ENCODE measurements at regions not wholly inside any gene's neighbourhood (a gene's known extent, or its start where the extent isn't known, plus 50 kb on each side); places are given as distances from the start of the nearest gene placed in this dataset.

- no peak overlapping the region for H3K4me2 ChIP-seq (ENCODE audit: insufficient read depth, insufficient read length, low read length)
- H3K27ac ChIP-seq (ENCODE audit: insufficient read length, low read depth, low read length): no peak overlapping the region
- no peaks in the 10 kb centered on the region for H3K27me3 Mint-ChIP-seq (ENCODE audit: low read depth)
- H3K4me1 Mint-ChIP-seq: no peaks in the 10 kb centered on the region
- no peak for TF ChIP-seq CTCF (conservative IDR thresholded peaks at IDR 0.05)
- H3K4ac ChIP-seq (ENCODE audit: low read depth, low read length): no peak overlapping the region
- no peak overlapping the region for H3K14ac ChIP-seq (ENCODE audit: insufficient read depth, low read length)
- H4K8ac ChIP-seq (replicated peaks; ENCODE audit: insufficient read length, low read depth, low read length): no peak overlapping the region
- no peak overlapping the region for H3K9ac ChIP-seq (ENCODE audit: extremely low read depth, insufficient read length, low read length)
- no peak overlapping the region for H3T11ph ChIP-seq (ENCODE audit: low read length)
- H3K4me3 Mint-ChIP-seq: no peak overlapping the region
- H4K91ac ChIP-seq (ENCODE audit: insufficient read length, low read depth, low read length): no peak overlapping the region
- H4K20me1 ChIP-seq (ENCODE audit: control insufficient read depth, insufficient read depth, insufficient read length): no peaks in the 10 kb centered on the region
- no peak overlapping the region for H3K23ac ChIP-seq (ENCODE audit: insufficient read length, low read depth, low read length)
- no peak overlapping the region for H3K27ac Mint-ChIP-seq
- no peak for DNase-seq
- no peaks in the 10 kb centered on the region for H3K79me1 ChIP-seq (ENCODE audit: insufficient read depth, low read depth, low read length, poor library complexity, severe bottlenecking)
- no peaks in the 10 kb centered on the region for H3K79me2 ChIP-seq (ENCODE audit: insufficient read depth, low read length)
- H2AK5ac ChIP-seq (ENCODE audit: insufficient read length, low read length): no peak overlapping the region
- WGBS (ENCODE audit: extremely low coverage, insufficient read length, low lambda C conversion rate): no CpG with 5 or more reads among the region's 1 CpG
- H3K9me3 ChIP-seq (ENCODE audit: control insufficient read depth, low read depth, low read length): no peaks in the 10 kb centered on the region
- H2BK15ac ChIP-seq (ENCODE audit: low read depth, low read length): no peak overlapping the region
- no peak overlapping the region for H2BK120ac ChIP-seq (ENCODE audit: low read depth, low read length, poor library complexity, severe bottlenecking)
- H3K23me2 ChIP-seq (ENCODE audit: insufficient read length, low read depth, low read length, poor library complexity, severe bottlenecking): no peaks in the 10 kb centered on the region
- no peak overlapping the region for H2BK20ac ChIP-seq (ENCODE audit: low read depth, low read length, poor library complexity, severe bottlenecking)
- H3K4me1 ChIP-seq (ENCODE audit: insufficient read depth, low read length): no peaks in the 10 kb centered on the region
- no peak overlapping the region for H3K56ac ChIP-seq (ENCODE audit: insufficient read length, low read depth, low read length)
- H4K5ac ChIP-seq (ENCODE audit: insufficient read length, low read depth, low read length): no peak overlapping the region
- no peak overlapping the region for H3K18ac ChIP-seq (ENCODE audit: insufficient read length, low read depth, low read length)
- H2BK5ac ChIP-seq (ENCODE audit: insufficient read length, low read length): no peak overlapping the region
- peaks cover 0 to 4% (median 2%) of the 10 kb centered on the region in 3 experiments; a peak in 2 of 7 replicates for H3K36me3 Mint-ChIP-seq (ENCODE audit: insufficient read depth in 1 of 3, low read depth in 3 of 3)
- no peak overlapping the region for H2BK12ac ChIP-seq (ENCODE audit: insufficient read length, low read depth, low read length)
- H2AFZ ChIP-seq (ENCODE audit: low read length): no peak overlapping the region
- peaks cover 3 to 4% of the 10 kb centered on the region in 2 experiments; a peak in 3 of 5 replicates for H3K9me3 Mint-ChIP-seq
- H3K27me3 ChIP-seq (ENCODE audit: insufficient read depth, low read length): no peaks in the 10 kb centered on the region
These were observed 1451.9 kb downstream of the PCDH7 start for GRCh38 chr4:32172086-32172485.

All from H9 (cell line).